H9 (cell line): ENCODE measurements at regions not wholly inside any gene's neighbourhood (a gene's known extent, or its start where the extent isn't known, plus 50 kb on each side); places are given as distances from the start of the nearest gene placed in this dataset.

Source experiments
- DNase-seq: peaks from one replicate; pipeline ENCODE4 v3.0.0-alpha.2; 2017
- H2AFZ ChIP-seq: one replicate; pipeline ENCODE4 v1.6.1; 2013; ENCODE audit warnings: mild to moderate bottlenecking, low read length, control low read depth, moderate library complexity
- H2AK5ac ChIP-seq: 2 replicates; pipeline ENCODE4 v1.6.1; 2013; ENCODE audit warnings: low read length, control low read depth, mixed read lengths; ENCODE audit not compliant: insufficient read length
- H2BK120ac ChIP-seq: one replicate; pipeline ENCODE4 v1.6.1; 2013; ENCODE audit warnings: low read depth, mild to moderate bottlenecking, low read length, control low read depth, inconsistent platforms; ENCODE audit not compliant: poor library complexity, severe bottlenecking
- H2BK12ac ChIP-seq: 2 replicates; pipeline ENCODE4 v1.6.1; 2013; ENCODE audit warnings: low read length, control low read depth, mixed read lengths, low read depth; ENCODE audit not compliant: insufficient read length
- H2BK15ac ChIP-seq: 2 replicates; pipeline ENCODE4 v1.6.1; 2013; ENCODE audit warnings: low read depth, low read length, control low read depth
- H2BK20ac ChIP-seq: one replicate; pipeline ENCODE4 v1.6.1; 2013; ENCODE audit warnings: low read depth, mild to moderate bottlenecking, low read length, control low read depth, inconsistent platforms; ENCODE audit not compliant: poor library complexity, severe bottlenecking
- H2BK5ac ChIP-seq: 2 replicates; pipeline ENCODE4 v1.6.1; 2013; ENCODE audit warnings: low read length, control low read depth, mixed read lengths; ENCODE audit not compliant: insufficient read length
- H3K14ac ChIP-seq: 2 replicates; pipeline ENCODE4 v1.6.1; 2013; ENCODE audit warnings: low read length, control low read depth; ENCODE audit not compliant: insufficient read depth
- H3K18ac ChIP-seq: 2 replicates; pipeline ENCODE4 v1.6.1; 2013; ENCODE audit warnings: low read depth, mild to moderate bottlenecking, mixed read lengths, low read length, control low read depth; ENCODE audit not compliant: insufficient read length
- H3K23ac ChIP-seq: 2 replicates; pipeline ENCODE4 v1.6.1; 2013; ENCODE audit warnings: low read length, control low read depth, mixed read lengths, low read depth; ENCODE audit not compliant: insufficient read length
- H3K23me2 ChIP-seq: 2 replicates; pipeline ENCODE4 v1.6.1; 2013; ENCODE audit warnings: low read depth, mild to moderate bottlenecking, mixed read lengths, low read length, control low read depth; ENCODE audit not compliant: insufficient read length, poor library complexity, severe bottlenecking
- H3K27ac ChIP-seq: 2 replicates; pipeline ENCODE4 v1.5.1; 2013; ENCODE audit warnings: low read length, control low read depth, mixed read lengths, low read depth; ENCODE audit not compliant: insufficient read length
- H3K27me3 ChIP-seq: 2 replicates; pipeline ENCODE4 v1.6.1; 2013; ENCODE audit warnings: low read length, control low read depth, inconsistent platforms; ENCODE audit not compliant: insufficient read depth
- H3K4ac ChIP-seq: 2 replicates; pipeline ENCODE4 v1.6.1; 2013; ENCODE audit warnings: low read depth, mild to moderate bottlenecking, control low read depth, inconsistent platforms, low read length, moderate library complexity
- H3K4me1 ChIP-seq: 2 replicates; pipeline ENCODE4 v1.6.1; 2013; ENCODE audit warnings: low read length, control low read depth, inconsistent platforms; ENCODE audit not compliant: insufficient read depth
- H3K4me2 ChIP-seq: 2 replicates; pipeline ENCODE4 v1.6.1; 2013; ENCODE audit warnings: low read length, control low read depth, mixed read lengths; ENCODE audit not compliant: insufficient read length, insufficient read depth
- H3K56ac ChIP-seq: 2 replicates; pipeline ENCODE4 v1.6.1; 2013; ENCODE audit warnings: low read depth, mild to moderate bottlenecking, mixed read lengths, low read length, control low read depth; ENCODE audit not compliant: insufficient read length
- H3K79me1 ChIP-seq: 2 replicates; pipeline ENCODE4 v1.6.1; 2013; ENCODE audit warnings: low read depth, mild to moderate bottlenecking, moderate library complexity, low read length, control low read depth, inconsistent platforms; ENCODE audit not compliant: insufficient read depth, poor library complexity, severe bottlenecking
- H3K79me2 ChIP-seq: 2 replicates; pipeline ENCODE4 v1.6.1; 2013; ENCODE audit warnings: low read length, control low read depth, inconsistent platforms; ENCODE audit not compliant: insufficient read depth
- H3K9ac ChIP-seq: 2 replicates; pipeline ENCODE4 v1.6.1; 2013; ENCODE audit warnings: low read length, control low read depth, mixed read lengths; ENCODE audit not compliant: insufficient read length; ENCODE audit errors: extremely low read depth
- H3K9me3 ChIP-seq: one replicate; pipeline ENCODE4 v1.6.1; 2013; ENCODE audit warnings: low read depth, low read length, inconsistent platforms; ENCODE audit not compliant: control insufficient read depth
- H3T11ph ChIP-seq: one replicate; pipeline ENCODE4 v1.6.1; 2013; ENCODE audit warnings: mild to moderate bottlenecking, low read length, control low read depth, inconsistent platforms
- H4K20me1 ChIP-seq: one replicate; pipeline ENCODE4 v1.6.1; 2013; ENCODE audit not compliant: control insufficient read depth, insufficient read length, insufficient read depth
- H4K5ac ChIP-seq: 2 replicates; pipeline ENCODE4 v1.6.1; 2013; ENCODE audit warnings: low read depth, mild to moderate bottlenecking, mixed read lengths, low read length, control low read depth; ENCODE audit not compliant: insufficient read length
- H4K8ac ChIP-seq: replicated peaks from 2 replicates; pipeline ENCODE4 v1.6.1; 2013; ENCODE audit warnings: low read length, control low read depth, mixed read lengths, low read depth; ENCODE audit not compliant: insufficient read length
- H4K91ac ChIP-seq: 2 replicates; pipeline ENCODE4 v1.6.1; 2013; ENCODE audit warnings: low read depth, mild to moderate bottlenecking, moderate library complexity, mixed read lengths, low read length, control low read depth; ENCODE audit not compliant: insufficient read length
- H3K27ac Mint-ChIP-seq, 3 experiments: 2 replicates in 2 of 3; 3 replicates in 1 of 3; pipeline ENCODE4 v1.8.0; 2020 to 2021; ENCODE audit warnings: mixed read lengths in 3 of 3, mild to moderate bottlenecking in 1 of 3, moderate library complexity in 1 of 3
- H3K27me3 Mint-ChIP-seq: 2 replicates; pipeline ENCODE4 v1.8.0; 2021; ENCODE audit warnings: low read depth, mild to moderate bottlenecking, moderate library complexity, mixed read lengths
- H3K36me3 Mint-ChIP-seq, 3 experiments: 2 replicates in 2 of 3; 3 replicates in 1 of 3; pipeline ENCODE4 v1.8.0; 2020 to 2021; ENCODE audit warnings: low read depth in 3 of 3, mixed read lengths in 3 of 3; ENCODE audit not compliant: insufficient read depth in 1 of 3
- H3K4me1 Mint-ChIP-seq, 2 experiments: 2 replicates each; pipeline ENCODE4 v1.8.0; 2020; ENCODE audit warnings: mixed read lengths in 2 of 2
- H3K4me3 Mint-ChIP-seq, 2 experiments: 2 replicates in 1 of 2; 3 replicates in 1 of 2; pipeline ENCODE4 v1.8.0; 2020 to 2021; ENCODE audit warnings: mild to moderate bottlenecking in 2 of 2, mixed read lengths in 2 of 2, moderate library complexity in 1 of 2
- H3K9me3 Mint-ChIP-seq, 2 experiments: 2 replicates in 1 of 2; 3 replicates in 1 of 2; pipeline ENCODE4 v1.8.0; 2020; ENCODE audit warnings: mild to moderate bottlenecking in 2 of 2, mixed read lengths in 2 of 2, moderate library complexity in 1 of 2
- WGBS: extraction: QIAGEN DNeasy Blood & Tissue Kit; methylation state at CpG from one replicate; pipeline ENCODE4 v1.1.7; 2013; ENCODE audit warnings: missing lambda C conversion rate, low lambda C conversion rate, mixed read lengths; ENCODE audit not compliant: insufficient read length; ENCODE audit errors: extremely low coverage; 5-methylcytosine and 5-hydroxymethylcytosine counted together
- TF ChIP-seq, protein P1 (sequence below): fragments of 200-600 bp; sonication (generic); conservative IDR thresholded peaks from 3 replicates; pipeline ENCODE4 v1.8.0; 2021; ENCODE audit warnings: antibody characterized with exemption, mild to moderate bottlenecking

DNA sequence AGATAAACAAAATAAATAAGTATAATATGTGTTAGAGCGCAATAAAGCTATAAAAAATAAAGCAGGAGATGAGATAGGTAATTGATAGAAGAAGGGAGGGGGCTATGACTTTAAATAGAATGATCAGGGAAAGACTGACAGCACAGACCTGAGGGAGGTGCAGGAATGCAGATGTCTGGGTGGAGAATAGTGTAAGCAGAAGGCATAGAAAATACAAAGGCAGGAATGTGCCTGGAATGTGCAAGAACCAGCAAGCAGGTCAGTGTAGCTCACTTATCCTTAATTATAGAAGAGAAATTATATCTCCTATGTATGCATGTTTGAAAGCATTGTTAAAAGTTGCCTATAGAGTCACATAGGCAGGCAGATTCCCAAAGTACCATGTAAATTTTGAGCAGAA lies 239.4 kb upstream of the SOX14 start:
- H3K56ac ChIP-seq: no peak overlapping the region
- no peak overlapping the region for H4K91ac ChIP-seq
- no peak overlapping the region for H3K4ac ChIP-seq
- peaks cover 11 to 17% of the 10 kb centered on the region in 2 experiments for H3K4me1 Mint-ChIP-seq
- H2AFZ ChIP-seq: no peak overlapping the region
- H2BK15ac ChIP-seq: no peak overlapping the region
- no peak overlapping the region for H2BK120ac ChIP-seq
- H3K9me3 ChIP-seq: no peaks in the 10 kb centered on the region
- DNase-seq: no peak
- no peaks in the 10 kb centered on the region for H3K27me3 ChIP-seq
- WGBS: 100% methylated on average over 1 of the region's 1 CpG
- H3K14ac ChIP-seq: no peak overlapping the region
- H3K23ac ChIP-seq: no peak overlapping the region
- H3K27me3 Mint-ChIP-seq: peaks cover 2% of the 10 kb centered on the region; the same call in 1 of the 2 replicates
- H2AK5ac ChIP-seq: no peak overlapping the region
- H3K36me3 Mint-ChIP-seq: no peaks in the 10 kb centered on the region
- H4K8ac ChIP-seq: no peak overlapping the region
- H3T11ph ChIP-seq: no peak overlapping the region
- H3K27ac Mint-ChIP-seq: no peak overlapping the region
- no peaks in the 10 kb centered on the region; the same call in none of the 2 replicates for H3K4me1 ChIP-seq
- H3K9me3 Mint-ChIP-seq: no peaks in the 10 kb centered on the region
- H2BK20ac ChIP-seq: no peak overlapping the region
- no peak overlapping the region for H3K9ac ChIP-seq
- no peaks in the 10 kb centered on the region for H3K23me2 ChIP-seq
- H2BK12ac ChIP-seq: no peak overlapping the region
- H4K20me1 ChIP-seq: no peaks in the 10 kb centered on the region
- no peak overlapping the region for H3K27ac ChIP-seq
- H3K79me1 ChIP-seq: no peaks in the 10 kb centered on the region
- H4K5ac ChIP-seq: no peak overlapping the region
- no peak overlapping the region for H3K4me2 ChIP-seq
- H2BK5ac ChIP-seq: no peak overlapping the region
- H3K79me2 ChIP-seq: no peaks in the 10 kb centered on the region
- H3K4me3 Mint-ChIP-seq: no peak overlapping the region
- TF ChIP-seq, protein P1, sequence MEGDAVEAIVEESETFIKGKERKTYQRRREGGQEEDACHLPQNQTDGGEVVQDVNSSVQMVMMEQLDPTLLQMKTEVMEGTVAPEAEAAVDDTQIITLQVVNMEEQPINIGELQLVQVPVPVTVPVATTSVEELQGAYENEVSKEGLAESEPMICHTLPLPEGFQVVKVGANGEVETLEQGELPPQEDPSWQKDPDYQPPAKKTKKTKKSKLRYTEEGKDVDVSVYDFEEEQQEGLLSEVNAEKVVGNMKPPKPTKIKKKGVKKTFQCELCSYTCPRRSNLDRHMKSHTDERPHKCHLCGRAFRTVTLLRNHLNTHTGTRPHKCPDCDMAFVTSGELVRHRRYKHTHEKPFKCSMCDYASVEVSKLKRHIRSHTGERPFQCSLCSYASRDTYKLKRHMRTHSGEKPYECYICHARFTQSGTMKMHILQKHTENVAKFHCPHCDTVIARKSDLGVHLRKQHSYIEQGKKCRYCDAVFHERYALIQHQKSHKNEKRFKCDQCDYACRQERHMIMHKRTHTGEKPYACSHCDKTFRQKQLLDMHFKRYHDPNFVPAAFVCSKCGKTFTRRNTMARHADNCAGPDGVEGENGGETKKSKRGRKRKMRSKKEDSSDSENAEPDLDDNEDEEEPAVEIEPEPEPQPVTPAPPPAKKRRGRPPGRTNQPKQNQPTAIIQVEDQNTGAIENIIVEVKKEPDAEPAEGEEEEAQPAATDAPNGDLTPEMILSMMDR: no peak
- H3K18ac ChIP-seq: no peak overlapping the region
